Neuronal stem cell (in vitro differentiated cells): ENCODE measurements at regions not wholly inside any gene's neighbourhood (a gene's known extent, or its start where the extent isn't known, plus 50 kb on each side); places are given as distances from the start of the nearest gene placed in this dataset.

Experiments used
- DNase-seq: peaks from one replicate; pipeline ENCODE4 v3.0.0-alpha.2; 2013; ENCODE audit warnings: low spot score
- H2AFZ ChIP-seq: one replicate; pipeline ENCODE4 v1.6.1; 2013; ENCODE audit warnings: mild to moderate bottlenecking, low read length, inconsistent platforms
- H2AK5ac ChIP-seq: 2 replicates; pipeline ENCODE4 v1.6.1; 2013; ENCODE audit warnings: low read depth, mild to moderate bottlenecking, inconsistent platforms, low read length, moderate library complexity, mixed read lengths
- H2BK120ac ChIP-seq: 2 replicates; pipeline ENCODE4 v1.6.1; 2013; ENCODE audit warnings: low read depth, mild to moderate bottlenecking, inconsistent platforms, low read length, moderate library complexity, mixed read lengths
- H2BK12ac ChIP-seq: one replicate; pipeline ENCODE4 v1.6.1; 2013; ENCODE audit warnings: low read length, inconsistent platforms
- H2BK15ac ChIP-seq: 2 replicates; pipeline ENCODE4 v1.6.1; 2013; ENCODE audit warnings: mild to moderate bottlenecking, low read length, inconsistent platforms, mixed read lengths
- H2BK5ac ChIP-seq: one replicate; pipeline ENCODE4 v1.6.1; 2013; ENCODE audit warnings: inconsistent platforms, mild to moderate bottlenecking, low read length, moderate library complexity
- H3K14ac ChIP-seq: one replicate; pipeline ENCODE4 v1.6.1; 2013; ENCODE audit warnings: low read length, inconsistent platforms
- H3K18ac ChIP-seq: 2 replicates; pipeline ENCODE4 v1.6.1; 2013; ENCODE audit warnings: low read length, inconsistent platforms
- H3K23ac ChIP-seq: 2 replicates; pipeline ENCODE4 v1.6.1; 2013; ENCODE audit warnings: low read depth, mild to moderate bottlenecking, mixed read lengths, low read length, inconsistent platforms; ENCODE audit not compliant: poor library complexity
- H3K27ac ChIP-seq: replicated peaks from 3 replicates; pipeline ENCODE4 v1.5.1; 2013; ENCODE audit warnings: low read length, inconsistent platforms
- H3K27me3 ChIP-seq, 3 experiments: 2 replicates each; pipeline ENCODE4 v1.6.1; 2013; ENCODE audit warnings: low read length in 3 of 3, mild to moderate bottlenecking in 2 of 3, inconsistent platforms in 1 of 3, low read depth in 1 of 3, mixed read lengths in 1 of 3, moderate library complexity in 1 of 3; ENCODE audit not compliant: control insufficient read depth in 3 of 3, insufficient read depth in 3 of 3
- H3K36me3 ChIP-seq, 2 donors: replicated peaks in 1 of 2; 2 replicates each; pipeline ENCODE4 v1.6.1; 2013; ENCODE audit warnings: low read length in 2 of 2; ENCODE audit not compliant: control insufficient read depth in 2 of 2, insufficient read depth in 2 of 2
- H3K4ac ChIP-seq: 2 replicates; pipeline ENCODE4 v1.6.1; 2013; ENCODE audit warnings: inconsistent platforms, mild to moderate bottlenecking, low read length, moderate library complexity
- H3K4me1 ChIP-seq, 2 donors: 1 replicate in 1 of 2; 2 replicates in 1 of 2; pipeline ENCODE4 v1.6.1; 2013; ENCODE audit warnings: low read length in 2 of 2, low read depth in 1 of 2; ENCODE audit not compliant: control insufficient read depth in 2 of 2, insufficient read depth in 1 of 2
- H3K4me2 ChIP-seq: one replicate; pipeline ENCODE4 v1.6.1; 2013; ENCODE audit warnings: mild to moderate bottlenecking, low read length, inconsistent platforms; ENCODE audit not compliant: insufficient read depth, poor library complexity, severe bottlenecking
- H3K4me3 ChIP-seq, 2 donors: 2 replicates each; pipeline ENCODE4 v1.5.1; 2013; ENCODE audit warnings: low read length in 2 of 2, mild to moderate bottlenecking in 2 of 2, inconsistent platforms in 1 of 2, moderate library complexity in 1 of 2
- H3K79me1 ChIP-seq: one replicate; pipeline ENCODE4 v1.6.1; 2013; ENCODE audit warnings: low read depth, mild to moderate bottlenecking, inconsistent platforms, low read length, moderate library complexity
- H3K9ac ChIP-seq: one replicate; pipeline ENCODE4 v1.6.1; 2013; ENCODE audit warnings: mild to moderate bottlenecking, low read depth, low read length, inconsistent platforms; ENCODE audit not compliant: poor library complexity
- H3K9me3 ChIP-seq, 2 donors: replicated peaks in 1 of 2; 2 replicates each; pipeline versions ENCODE3 to v1.6.1; 2013; ENCODE audit warnings: low read length in 2 of 2, mild to moderate bottlenecking in 2 of 2, inconsistent platforms in 1 of 2, low read depth in 1 of 2, mixed read lengths in 1 of 2, moderate library complexity in 1 of 2; ENCODE audit not compliant: control insufficient read depth in 2 of 2, insufficient read depth in 1 of 2
- H4K8ac ChIP-seq: one replicate; pipeline ENCODE4 v1.6.1; 2013; ENCODE audit warnings: low read depth, mild to moderate bottlenecking, inconsistent platforms, low read length, moderate library complexity
- H4K91ac ChIP-seq: one replicate; pipeline ENCODE4 v1.6.1; 2013; ENCODE audit warnings: low read length, low read depth, mild to moderate bottlenecking, inconsistent platforms; ENCODE audit not compliant: poor library complexity
- WGBS, 2 donors: extraction: QIAGEN DNeasy Blood & Tissue Kit; methylation state at CpG; one replicate each; pipeline ENCODE4 v1.1.7; 2013; ENCODE audit warnings: missing lambda C conversion rate in 2 of 2, mixed read lengths in 1 of 2; ENCODE audit not compliant: insufficient read length in 2 of 2, insufficient replicate concordance in 1 of 2; ENCODE audit errors: extremely low coverage in 2 of 2; 5-methylcytosine and 5-hydroxymethylcytosine counted together

GRCh38 chr4:113849771-113850170, 88.2 kb upstream of the CAMK2D start:
- no peak for DNase-seq
- Histone ChIP-seq H3K27ac (no peak overlapping the region), H3K9ac (no peak overlapping the region), H3K14ac (no peak overlapping the region), H3K4ac (no peak overlapping the region), H4K8ac (no peak overlapping the region), H3K4me2 (no peak overlapping the region), H3K36me3 (no peaks in the 10 kb centered on the region), H3K4me3 (no peak overlapping the region), H3K18ac (no peak overlapping the region), H4K91ac (no peak overlapping the region), H2AK5ac (no peak overlapping the region), H2BK15ac (no peak overlapping the region), H3K79me1 (no peaks in the 10 kb centered on the region), H3K9me3 (no peaks in the 10 kb centered on the region), H2BK120ac (no peak overlapping the region), H2BK5ac (no peak overlapping the region), H2BK12ac (no peak overlapping the region), H2AFZ (no peak overlapping the region), H3K27me3 (no peaks in the 10 kb centered on the region), H3K23ac (no peak overlapping the region), H3K4me1 (no peaks in the 10 kb centered on the region)
- WGBS, 2 donors = no CpG with 5 or more reads among the region's 4 CpGs

GRCh38 chr4:113847710-113848109, 86.2 kb upstream of the CAMK2D start:
- no peak overlapping the region for H3K9ac ChIP-seq
- H3K27ac ChIP-seq = no peak overlapping the region
- H4K8ac ChIP-seq = no peak overlapping the region
- no peak overlapping the region for H2BK5ac ChIP-seq
- WGBS, 2 donors = no CpG with 5 or more reads among the region's 5 CpGs
- H3K4me1 ChIP-seq = peaks cover 0 to 2% of the 10 kb centered on the region in 2 donors
- no peak overlapping the region for H3K4me2 ChIP-seq
- H3K36me3 ChIP-seq = no peaks in the 10 kb centered on the region
- H3K79me1 ChIP-seq = no peaks in the 10 kb centered on the region
- no peaks in the 10 kb centered on the region for H3K27me3 ChIP-seq
- no peak overlapping the region for H2AFZ ChIP-seq
- H4K91ac ChIP-seq = no peak overlapping the region
- H2BK12ac ChIP-seq = no peak overlapping the region
- no peak overlapping the region for H3K18ac ChIP-seq
- no peak overlapping the region for H3K4ac ChIP-seq
- H2AK5ac ChIP-seq = no peak overlapping the region
- H3K4me3 ChIP-seq = no peak overlapping the region
- no peak for DNase-seq
- H2BK15ac ChIP-seq = no peak overlapping the region
- H3K14ac ChIP-seq = no peak overlapping the region
- no peaks in the 10 kb centered on the region for H3K9me3 ChIP-seq
- no peak overlapping the region for H2BK120ac ChIP-seq
- no peak overlapping the region for H3K23ac ChIP-seq

- Histone ChIP-seq H3K18ac (no peak overlapping the region), H3K9me3 (no peaks in the 10 kb centered on the region), H3K4me3 (no peak overlapping the region), H2BK15ac (no peak overlapping the region), H3K27ac (no peak overlapping the region), H3K14ac (no peak overlapping the region), H3K27me3 (no peaks in the 10 kb centered on the region), H3K9ac (no peak overlapping the region), H3K23ac (no peak overlapping the region), H2AFZ (no peak overlapping the region), H4K8ac (no peak overlapping the region), H3K4me2 (no peak overlapping the region), H2AK5ac (no peak overlapping the region), H3K79me1 (no peaks in the 10 kb centered on the region), H2BK12ac (no peak overlapping the region), H3K36me3 (no peaks in the 10 kb centered on the region), H3K4ac (no peak overlapping the region), H3K4me1 (peaks cover 0 to 2% of the 10 kb centered on the region in 2 donors), H2BK5ac (no peak overlapping the region), H4K91ac (no peak overlapping the region), H2BK120ac (no peak overlapping the region)
- no peak for DNase-seq
- no CpG with 5 or more reads among the region's 4 CpGs for WGBS, 2 donors
Measured at GRCh38 chr4:113846433-113846832, 84.9 kb upstream of the CAMK2D start.

GRCh38 chr4:113845138-113845537, 83.6 kb upstream of the CAMK2D start:
- Histone ChIP-seq H3K9ac (no peak overlapping the region), H3K18ac (no peak overlapping the region), H3K79me1 (no peaks in the 10 kb centered on the region), H2AK5ac (no peak overlapping the region), H2BK12ac (no peak overlapping the region), H3K4ac (no peak overlapping the region), H3K4me1 (peaks cover 0 to 2% of the 10 kb centered on the region in 2 donors), H2BK15ac (no peak overlapping the region), H3K36me3 (no peaks in the 10 kb centered on the region), H3K23ac (no peak overlapping the region), H2BK120ac (no peak overlapping the region), H3K4me3 (no peak overlapping the region), H3K27ac (no peak overlapping the region), H3K27me3 (no peaks in the 10 kb centered on the region), H3K14ac (no peak overlapping the region), H2AFZ (no peak overlapping the region), H4K91ac (no peak overlapping the region), H4K8ac (no peak overlapping the region), H3K4me2 (no peak overlapping the region), H2BK5ac (no peak overlapping the region), H3K9me3 (no peaks in the 10 kb centered on the region)
- DNase-seq = no peak
- WGBS, 2 donors = no CpG with 5 or more reads among the region's 5 CpGs
